GM13976 (cell line): ENCODE measurements at regions not wholly inside any gene's neighbourhood (a gene's known extent, or its start where the extent isn't known, plus 50 kb on each side); places are given as distances from the start of the nearest gene placed in this dataset.

ENCODE experiments used
- DNase-seq: peaks from one replicate; pipeline ENCODE4 v3.0.0; 2012; ENCODE audit warnings: low spot score
- in situ Hi-C: fragments of 300-500 bp; cut with MboI; formaldehyde crosslinking; loops from one replicate; pipeline ENCODE4 v1.12.0; 2022; ENCODE audit warnings: low sequenced_read_pairs, mixed read lengths, inconsistent platforms; ENCODE audit not compliant: unreplicated experiment
- TF ChIP-seq, protein P1 (sequence below): IDR thresholded peaks from 2 replicates; pipeline ENCODE4 v1.5.1; 2012; ENCODE audit warnings: borderline replicate concordance, mild to moderate bottlenecking; ENCODE audit not compliant: insufficient read depth; ENCODE audit errors: extremely low read depth, missing control alignments, control extremely low read depth

GRCh38 chr4:120540625-120541024 is 381.9 kb downstream of the PRDM5 start:
- TF ChIP-seq, protein P1, sequence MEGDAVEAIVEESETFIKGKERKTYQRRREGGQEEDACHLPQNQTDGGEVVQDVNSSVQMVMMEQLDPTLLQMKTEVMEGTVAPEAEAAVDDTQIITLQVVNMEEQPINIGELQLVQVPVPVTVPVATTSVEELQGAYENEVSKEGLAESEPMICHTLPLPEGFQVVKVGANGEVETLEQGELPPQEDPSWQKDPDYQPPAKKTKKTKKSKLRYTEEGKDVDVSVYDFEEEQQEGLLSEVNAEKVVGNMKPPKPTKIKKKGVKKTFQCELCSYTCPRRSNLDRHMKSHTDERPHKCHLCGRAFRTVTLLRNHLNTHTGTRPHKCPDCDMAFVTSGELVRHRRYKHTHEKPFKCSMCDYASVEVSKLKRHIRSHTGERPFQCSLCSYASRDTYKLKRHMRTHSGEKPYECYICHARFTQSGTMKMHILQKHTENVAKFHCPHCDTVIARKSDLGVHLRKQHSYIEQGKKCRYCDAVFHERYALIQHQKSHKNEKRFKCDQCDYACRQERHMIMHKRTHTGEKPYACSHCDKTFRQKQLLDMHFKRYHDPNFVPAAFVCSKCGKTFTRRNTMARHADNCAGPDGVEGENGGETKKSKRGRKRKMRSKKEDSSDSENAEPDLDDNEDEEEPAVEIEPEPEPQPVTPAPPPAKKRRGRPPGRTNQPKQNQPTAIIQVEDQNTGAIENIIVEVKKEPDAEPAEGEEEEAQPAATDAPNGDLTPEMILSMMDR = no peak
- DNase-seq = no peak
- in situ Hi-C loops = no loop called here

DNA sequence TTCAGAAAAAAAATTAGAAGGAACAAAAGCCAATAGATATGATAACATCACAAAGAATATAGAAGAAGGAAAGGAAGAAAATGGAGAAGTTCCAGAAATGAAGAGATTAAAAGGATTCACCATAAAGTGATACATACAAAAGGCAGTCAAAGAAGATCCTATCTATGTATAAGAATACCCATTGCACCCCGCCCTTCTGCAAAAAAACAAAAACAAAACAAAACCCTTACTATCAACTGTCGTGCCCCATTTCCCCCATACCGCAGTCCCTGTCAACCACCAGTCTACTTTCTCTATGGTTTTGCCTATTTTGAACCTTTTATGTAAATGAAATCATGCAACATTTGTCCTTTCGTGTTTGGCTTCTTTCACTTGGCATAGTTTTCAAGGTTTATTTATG is 385.6 kb downstream of the PRDM5 start:
- no peak for DNase-seq
- in situ Hi-C loops = no loop called here
- TF ChIP-seq, protein P1 = no peak

DNA sequence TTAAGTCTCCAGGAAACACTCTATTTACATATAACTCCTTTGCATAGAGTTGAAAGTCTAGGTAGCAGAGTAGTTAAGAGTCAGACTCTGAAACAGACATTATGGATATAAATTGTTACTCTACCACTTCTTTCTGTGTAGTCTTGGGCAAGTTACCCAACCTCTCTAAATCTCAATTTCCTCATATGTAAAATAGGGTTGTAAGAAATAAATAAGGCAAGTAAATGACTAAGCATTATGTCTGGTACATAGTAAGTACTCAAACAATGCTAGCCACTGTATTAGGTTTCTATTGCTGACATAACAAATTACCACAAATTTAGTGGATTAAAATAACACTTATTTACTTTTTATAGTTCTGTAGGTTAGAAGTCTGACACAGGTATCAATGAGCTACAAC is 394.1 kb downstream of the PRDM5 start:
- TF ChIP-seq, protein P1 = no peak
- in situ Hi-C loops = no loop called here
- DNase-seq = no peak

GRCh38 chr4:120526033-120526432 is 396.5 kb downstream of the PRDM5 start:
- in situ Hi-C loops = no loop called here
- TF ChIP-seq, protein P1 = no peak
- DNase-seq = no peak

GRCh38 chr4:120525106-120525505 is 397.4 kb downstream of the PRDM5 start:
- no peak for DNase-seq
- TF ChIP-seq, protein P1 = no peak
- in situ Hi-C loops = no loop called here

GRCh38 chr4:120524237-120524636 is 398.3 kb downstream of the PRDM5 start:
- TF ChIP-seq, protein P1 = no peak
- in situ Hi-C loops = no loop called here
- DNase-seq = no peak

DNA sequence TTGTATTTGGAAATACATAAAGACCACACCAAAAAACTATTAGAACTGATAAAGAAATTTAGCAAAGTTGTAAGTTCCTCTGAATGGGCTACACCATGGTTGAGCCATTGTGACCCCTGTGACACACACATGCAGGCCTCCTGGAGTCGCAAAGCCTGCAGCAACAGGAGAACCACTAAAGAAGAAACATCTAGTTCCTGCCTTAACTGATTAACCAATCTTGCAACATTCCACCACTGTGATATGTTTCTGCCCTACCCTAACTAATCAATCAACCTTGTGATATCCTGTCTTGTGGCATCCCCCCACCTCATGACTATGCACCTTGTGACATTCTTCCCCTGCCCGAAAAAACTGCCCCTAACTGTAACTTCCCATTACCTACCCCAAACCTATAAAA is 401.8 kb downstream of the PRDM5 start:
- DNase-seq = no peak
- in situ Hi-C loops = no loop called here
- TF ChIP-seq, protein P1 = no peak
